IPS DF 6.9 (cell line): ENCODE measurements at regions not wholly inside any gene's neighbourhood (a gene's known extent, or its start where the extent isn't known, plus 50 kb on each side); places are given as distances from the start of the nearest gene placed in this dataset.

Experiments used
- DNase-seq: peaks from one replicate; pipeline ENCODE4 v3.0.0-alpha.2; 2013; ENCODE audit warnings: low read depth, low spot score
- H3K27ac ChIP-seq: one replicate; pipeline ENCODE4 v1.5.1; 2013; ENCODE audit warnings: low read length, control low read depth
- H3K27me3 ChIP-seq: 2 replicates; pipeline ENCODE4 v1.6.1; 2013; ENCODE audit warnings: mild to moderate bottlenecking, low read length; ENCODE audit not compliant: control insufficient read depth, insufficient read depth
- H3K36me3 ChIP-seq: 2 replicates; pipeline ENCODE4 v1.6.1; 2013; ENCODE audit warnings: low read length; ENCODE audit not compliant: control insufficient read depth, insufficient read depth
- H3K4me1 ChIP-seq: 2 replicates; pipeline ENCODE4 v1.6.1; 2013; ENCODE audit warnings: low read length; ENCODE audit not compliant: control insufficient read depth, insufficient read depth
- H3K4me3 ChIP-seq: 2 replicates; pipeline ENCODE4 v1.5.1; 2013; ENCODE audit warnings: mild to moderate bottlenecking, low read length
- H3K9me3 ChIP-seq: 2 replicates; pipeline ENCODE4 v1.6.1; 2013; ENCODE audit warnings: low read length, inconsistent platforms; ENCODE audit not compliant: control insufficient read depth, insufficient read depth
- WGBS: extraction: QIAGEN DNeasy Blood & Tissue Kit; methylation state at CpG from one replicate; pipeline ENCODE4 v1.1.7; 2013; ENCODE audit warnings: mixed read lengths, missing lambda C conversion rate; ENCODE audit not compliant: insufficient read length, insufficient coverage; 5-methylcytosine and 5-hydroxymethylcytosine counted together

DNA sequence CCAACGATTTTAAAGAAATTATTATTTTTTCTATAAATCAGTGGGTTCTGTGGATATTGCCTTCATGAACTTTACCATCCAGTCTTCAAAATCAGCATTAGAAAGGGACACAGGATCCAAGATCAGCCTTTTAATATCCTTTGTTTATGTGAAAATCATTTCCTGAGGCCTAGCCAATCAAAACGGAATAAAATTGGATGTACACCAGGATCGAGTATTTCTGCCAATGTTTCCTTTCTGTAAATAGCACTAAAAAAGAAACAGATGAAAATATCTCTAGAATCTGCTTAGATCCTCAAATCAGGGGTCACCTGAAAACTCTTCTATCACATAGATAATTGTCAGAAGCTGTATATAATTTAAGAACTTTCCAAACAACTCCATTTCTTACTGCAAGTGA lies 1598.5 kb downstream of the LRRC4C start:
- H3K4me1 ChIP-seq: no peaks in the 10 kb centered on the region
- no peak overlapping the region for H3K27ac ChIP-seq
- 100% methylated on average over 1 of the region's 3 CpGs for WGBS
- no peaks in the 10 kb centered on the region for H3K9me3 ChIP-seq
- DNase-seq: no peak
- H3K4me3 ChIP-seq: no peak overlapping the region
- no peaks in the 10 kb centered on the region for H3K36me3 ChIP-seq
- no peaks in the 10 kb centered on the region for H3K27me3 ChIP-seq

DNA sequence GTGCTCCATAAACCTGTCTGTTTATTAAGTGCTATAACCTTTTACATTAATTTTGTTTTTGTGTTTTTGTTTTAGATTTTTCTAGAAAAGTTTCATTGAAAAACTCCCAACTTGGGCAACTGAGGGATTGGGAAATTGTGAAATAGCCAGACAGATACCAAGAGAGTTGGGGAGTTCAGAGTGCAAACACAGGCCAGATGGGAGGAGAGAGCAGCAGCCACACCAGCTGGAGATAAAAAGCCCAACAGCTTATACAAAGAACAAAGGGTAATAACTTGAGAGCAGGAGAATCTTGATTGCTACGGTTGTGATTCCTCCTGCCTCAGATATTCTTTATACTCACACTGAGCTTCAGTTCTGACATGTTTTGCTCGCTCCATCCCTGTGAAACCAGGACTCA lies 1642.2 kb downstream of the LRRC4C start:
- DNase-seq: no peak
- Histone ChIP-seq H3K9me3 (no peaks in the 10 kb centered on the region), H3K27ac (no peak overlapping the region), H3K4me3 (no peak overlapping the region), H3K36me3 (no peaks in the 10 kb centered on the region), H3K4me1 (no peaks in the 10 kb centered on the region), H3K27me3 (no peaks in the 10 kb centered on the region)
- WGBS: no CpG with 5 or more reads among the region's 2 CpGs

DNA sequence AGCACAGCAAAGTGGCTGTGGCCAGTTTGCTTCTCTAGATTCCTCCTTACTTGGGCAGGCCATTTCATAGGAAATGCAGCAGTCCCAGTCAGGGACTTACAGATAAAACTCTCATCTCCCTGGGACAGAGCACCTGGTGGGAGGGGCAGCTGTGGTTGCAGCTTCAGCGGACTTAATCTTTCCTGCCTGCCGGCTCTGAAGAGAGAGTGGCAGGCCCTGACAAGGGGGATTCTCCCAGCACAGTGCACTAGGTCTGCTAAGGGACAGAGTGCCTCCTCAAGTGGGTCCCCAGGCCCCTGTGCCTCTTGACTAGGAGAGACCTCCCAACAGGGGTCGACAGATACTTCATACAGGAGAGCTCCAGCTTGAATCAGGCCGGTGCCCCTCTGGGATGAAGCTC lies 1649.1 kb downstream of the LRRC4C start:
- Histone ChIP-seq H3K9me3 (no peaks in the 10 kb centered on the region), H3K4me1 (no peaks in the 10 kb centered on the region), H3K27ac (no peak overlapping the region), H3K36me3 (no peaks in the 10 kb centered on the region), H3K4me3 (no peak overlapping the region), H3K27me3 (no peaks in the 10 kb centered on the region)
- no peak for DNase-seq
- no CpG with 5 or more reads among the region's 4 CpGs for WGBS

DNA sequence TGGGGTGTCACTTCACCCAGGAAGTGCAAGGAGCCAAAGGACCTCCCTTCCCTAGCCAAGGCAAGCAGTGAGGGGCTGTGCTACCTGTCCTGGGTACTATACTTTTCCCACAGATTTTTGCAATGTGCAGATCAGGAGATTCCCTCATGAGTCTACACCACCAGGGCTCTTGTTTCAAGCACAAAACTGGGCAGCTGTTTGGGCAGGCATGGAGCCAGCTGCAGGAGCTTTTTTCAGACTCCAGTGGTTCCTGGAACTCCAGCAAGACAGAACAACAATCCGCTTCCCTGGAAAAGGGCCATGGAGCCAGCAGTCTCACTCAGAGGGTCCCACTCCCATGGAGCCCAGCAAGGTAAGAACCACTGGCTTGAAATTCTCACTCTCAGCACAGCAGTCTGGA lies 1649.6 kb downstream of the LRRC4C start:
- Histone ChIP-seq H3K27ac (no peak overlapping the region), H3K4me3 (no peak overlapping the region), H3K4me1 (no peaks in the 10 kb centered on the region), H3K36me3 (no peaks in the 10 kb centered on the region), H3K27me3 (no peaks in the 10 kb centered on the region), H3K9me3 (no peaks in the 10 kb centered on the region)
- no CpG with 5 or more reads among the region's 1 CpG for WGBS
- DNase-seq: no peak

DNA sequence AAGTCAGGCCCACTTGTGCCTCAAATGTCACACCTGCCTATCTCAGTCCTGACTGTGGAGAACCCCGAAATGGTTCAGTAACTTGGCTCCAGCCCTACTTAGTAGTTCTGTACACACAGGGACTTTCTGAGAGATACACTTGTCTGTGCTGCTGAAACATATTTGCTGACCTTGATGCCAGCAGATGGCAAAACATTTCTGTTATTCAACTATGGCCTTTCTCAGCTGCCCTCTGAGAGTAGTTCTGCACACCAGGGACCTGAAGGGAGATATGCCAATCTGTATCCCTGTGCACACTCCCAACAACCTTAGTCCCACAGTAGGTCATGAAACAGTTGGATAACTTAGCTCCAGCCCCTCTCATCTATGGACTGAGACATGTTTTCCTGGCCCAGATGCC lies 1651.5 kb downstream of the LRRC4C start:
- no peak for DNase-seq
- H3K36me3 ChIP-seq: no peaks in the 10 kb centered on the region
- no CpG with 5 or more reads among the region's 1 CpG for WGBS

DNA sequence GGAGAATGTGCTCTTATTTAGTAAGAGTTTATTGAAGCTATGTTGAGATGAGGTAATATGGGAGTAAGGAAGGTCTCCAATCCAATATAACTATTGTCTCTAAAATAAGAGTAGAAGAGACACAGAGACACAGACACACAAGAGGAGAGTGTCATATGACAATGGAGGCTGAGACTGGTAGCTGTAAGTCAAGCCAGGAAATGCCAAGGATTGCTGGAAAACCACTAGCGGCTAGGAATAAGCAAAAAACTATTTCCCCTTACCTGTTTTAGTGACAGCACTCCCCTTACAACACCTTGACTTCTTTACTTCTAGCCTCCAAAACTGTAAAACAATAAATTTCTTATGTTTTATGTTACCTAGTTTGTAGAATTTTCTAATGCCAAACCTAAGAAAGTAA lies 1652.8 kb downstream of the LRRC4C start:
- WGBS: no CpG with 5 or more reads among the region's 1 CpG
- peak; percentile 1 for DNase-seq
- no peaks in the 10 kb centered on the region for H3K27me3 ChIP-seq
- H3K9me3 ChIP-seq: no peaks in the 10 kb centered on the region
- H3K4me3 ChIP-seq: no peak overlapping the region
- no peaks in the 10 kb centered on the region for H3K36me3 ChIP-seq
- no peaks in the 10 kb centered on the region for H3K4me1 ChIP-seq
- no peak overlapping the region for H3K27ac ChIP-seq

More for the DNA sequence above, 1651.5 kb downstream of the LRRC4C start:
- no peaks in the 10 kb centered on the region for H3K9me3 ChIP-seq
- no peaks in the 10 kb centered on the region for H3K4me1 ChIP-seq
- no peak overlapping the region for H3K27ac ChIP-seq
- H3K4me3 ChIP-seq: no peak overlapping the region
- no peaks in the 10 kb centered on the region for H3K27me3 ChIP-seq

DNA sequence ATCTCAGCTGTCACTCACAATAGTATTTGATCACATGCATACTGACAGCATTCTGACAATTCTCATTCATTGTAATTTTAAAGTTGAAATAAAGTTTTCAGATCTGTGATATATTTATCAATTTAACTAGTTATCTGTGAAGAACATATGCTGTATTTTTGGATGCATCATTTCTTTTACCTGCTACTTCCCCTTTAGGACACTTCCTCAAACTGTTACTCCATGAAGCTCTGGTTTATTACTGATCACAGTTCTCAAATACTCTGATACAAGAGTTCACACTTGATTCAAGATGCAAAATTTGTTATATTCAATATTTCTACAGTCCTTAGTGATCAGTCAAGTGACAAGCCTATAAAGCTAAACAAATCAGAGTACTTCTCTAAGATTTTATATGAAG lies 1655.2 kb downstream of the LRRC4C start:
- no peaks in the 10 kb centered on the region for H3K4me1 ChIP-seq
- no peaks in the 10 kb centered on the region for H3K36me3 ChIP-seq
- no peak for DNase-seq
- no peaks in the 10 kb centered on the region for H3K27me3 ChIP-seq
- H3K4me3 ChIP-seq: no peak overlapping the region
- no peak overlapping the region for H3K27ac ChIP-seq
- H3K9me3 ChIP-seq: no peaks in the 10 kb centered on the region

DNA sequence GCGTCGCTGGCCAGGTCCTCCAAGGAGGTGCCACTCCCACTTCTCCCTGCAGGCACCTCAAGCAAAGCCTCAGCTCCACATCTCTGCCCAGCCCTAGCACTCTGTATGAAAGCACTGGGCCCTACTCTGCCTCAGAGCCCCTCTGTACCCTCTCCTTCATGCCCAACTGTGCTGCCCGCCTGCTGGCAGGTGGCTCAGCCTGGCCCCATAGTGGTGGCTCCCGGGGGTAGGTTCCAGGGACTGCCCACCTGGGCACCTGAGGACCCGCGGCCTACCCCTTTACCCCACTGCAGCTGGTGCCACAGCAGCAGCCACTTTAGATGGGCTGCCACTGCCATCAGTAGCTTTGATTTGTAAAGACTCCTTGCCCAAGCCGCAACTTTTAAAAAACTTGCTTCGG lies 1672.8 kb downstream of the LRRC4C start:
- WGBS: no CpG with 5 or more reads among the region's 8 CpGs
- no peaks in the 10 kb centered on the region for H3K9me3 ChIP-seq
- no peak for DNase-seq
- no peaks in the 10 kb centered on the region for H3K27me3 ChIP-seq
- no peaks in the 10 kb centered on the region for H3K36me3 ChIP-seq
- no peaks in the 10 kb centered on the region; the same call in 1 of the 2 replicates for H3K4me1 ChIP-seq
- H3K27ac ChIP-seq: no peak overlapping the region
- H3K4me3 ChIP-seq: no peak overlapping the region

DNA sequence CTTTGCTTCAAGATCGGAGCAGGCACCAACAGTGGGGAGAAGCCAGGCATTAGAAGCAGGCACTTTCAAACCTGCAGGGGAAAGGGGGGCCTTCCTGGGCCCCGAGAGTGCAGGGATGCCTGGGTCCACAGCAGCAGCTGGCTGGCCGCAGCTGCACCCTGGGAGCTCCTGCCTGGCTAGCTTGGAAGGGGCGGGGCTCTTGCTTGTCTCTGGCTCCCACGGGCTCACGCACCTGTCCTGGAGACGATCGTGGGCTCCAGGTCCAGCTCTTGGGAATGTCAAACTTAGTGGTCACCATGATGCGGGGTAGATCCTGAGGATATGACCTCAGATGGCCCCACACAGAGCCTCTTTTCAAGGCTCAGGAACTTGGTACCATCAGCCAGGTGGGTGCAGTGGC lies 1673.2 kb downstream of the LRRC4C start:
- H3K4me3 ChIP-seq: no peak overlapping the region
- H3K9me3 ChIP-seq: no peaks in the 10 kb centered on the region
- H3K27ac ChIP-seq: no peak overlapping the region
- no peaks in the 10 kb centered on the region for H3K27me3 ChIP-seq
- WGBS: no CpG with 5 or more reads among the region's 9 CpGs
- DNase-seq: no peak
- H3K4me1 ChIP-seq: no peaks in the 10 kb centered on the region; the same call in 1 of the 2 replicates
- no peaks in the 10 kb centered on the region for H3K36me3 ChIP-seq

DNA sequence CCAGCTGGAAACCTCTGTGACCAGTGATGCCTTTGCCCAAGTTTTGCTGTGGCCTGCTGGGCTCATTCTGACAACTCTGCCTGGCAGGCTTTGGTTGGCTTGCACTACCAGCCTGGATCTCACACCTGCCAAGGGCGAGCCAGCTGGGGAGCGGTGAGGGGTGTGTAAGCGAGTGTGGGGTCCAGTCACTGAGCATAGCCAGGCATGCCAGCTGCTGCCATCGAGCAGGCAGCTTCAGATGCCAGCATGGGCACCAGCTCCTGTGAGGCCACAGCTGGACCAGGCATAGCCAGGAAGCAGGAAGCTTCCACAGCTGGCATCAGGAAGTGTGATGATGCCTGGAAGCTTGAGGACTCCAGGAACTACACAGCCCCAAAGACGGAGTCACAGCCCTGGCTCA lies 1674.6 kb downstream of the LRRC4C start:
- no peaks in the 10 kb centered on the region; the same call in 1 of the 2 replicates for H3K4me1 ChIP-seq
- H3K4me3 ChIP-seq: no peak overlapping the region
- DNase-seq: no peak
- no peaks in the 10 kb centered on the region for H3K36me3 ChIP-seq
- no peak overlapping the region for H3K27ac ChIP-seq
- no CpG with 5 or more reads among the region's 5 CpGs for WGBS
- H3K27me3 ChIP-seq: no peaks in the 10 kb centered on the region
- H3K9me3 ChIP-seq: no peaks in the 10 kb centered on the region

DNA sequence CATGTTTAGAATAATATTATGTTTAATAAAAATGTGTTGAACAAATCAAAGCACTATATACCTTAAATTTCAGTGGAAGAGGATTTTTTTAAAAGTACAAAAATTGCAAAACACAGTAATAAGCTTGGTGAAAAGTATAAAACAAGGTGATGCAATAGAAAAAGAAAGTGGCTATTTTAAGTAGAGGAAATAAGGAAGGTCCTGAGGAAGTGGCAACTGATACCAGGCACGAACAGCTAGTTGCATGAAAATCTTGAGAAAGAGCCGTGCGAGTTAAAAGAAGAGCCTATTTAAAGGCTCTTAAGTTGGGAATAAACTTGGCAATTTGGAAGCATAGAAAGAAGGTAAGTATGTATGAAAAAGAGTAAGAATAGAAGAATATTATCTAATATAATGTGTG lies 1679.3 kb downstream of the LRRC4C start:
- Histone ChIP-seq H3K4me1 (no peaks in the 10 kb centered on the region), H3K36me3 (no peaks in the 10 kb centered on the region), H3K9me3 (no peaks in the 10 kb centered on the region), H3K4me3 (no peak overlapping the region), H3K27me3 (no peaks in the 10 kb centered on the region), H3K27ac (no peak overlapping the region)
- no peak for DNase-seq
- no CpG with 5 or more reads among the region's 3 CpGs for WGBS
